Suprapubic skin (tissue), 4 donors: ENCODE measurements at regions not wholly inside any gene's neighbourhood (a gene's known extent, or its start where the extent isn't known, plus 50 kb on each side); places are given as distances from the start of the nearest gene placed in this dataset.

Experiments
- EP300 ChIP-seq: sonication (generic); formaldehyde crosslinking; IDR thresholded peaks from one replicate; pipeline ENCODE4 v1.6.1; 2017; ENCODE audit warnings: antibody characterized with exemption
- POLR2A ChIP-seq, 2 donors: fragments of 450-650 bp; IDR thresholded peaks; one replicate each; pipeline ENCODE4 v1.6.1; 2017; ENCODE audit warnings: antibody characterized with exemption in 2 of 2, mild to moderate bottlenecking in 2 of 2, moderate library complexity in 2 of 2
- POLR2AphosphoS5 ChIP-seq, 3 donors: sonication (generic); formaldehyde crosslinking; IDR thresholded peaks; one replicate each; pipeline ENCODE4 v1.6.1; 2017; ENCODE audit warnings: antibody characterized with exemption in 3 of 3
- TF ChIP-seq, protein P1 (sequence below), 2 donors: fragments of 200-600 bp in 1 of 2; fragments of 450-650 bp in 1 of 2; sonication (generic) in 1 of 2; IDR thresholded peaks; one replicate each; pipeline ENCODE4 v1.5.1; 2016 to 2019; ENCODE audit warnings: antibody characterized with exemption in 2 of 2, mild to moderate bottlenecking in 1 of 2, moderate library complexity in 1 of 2

DNA sequence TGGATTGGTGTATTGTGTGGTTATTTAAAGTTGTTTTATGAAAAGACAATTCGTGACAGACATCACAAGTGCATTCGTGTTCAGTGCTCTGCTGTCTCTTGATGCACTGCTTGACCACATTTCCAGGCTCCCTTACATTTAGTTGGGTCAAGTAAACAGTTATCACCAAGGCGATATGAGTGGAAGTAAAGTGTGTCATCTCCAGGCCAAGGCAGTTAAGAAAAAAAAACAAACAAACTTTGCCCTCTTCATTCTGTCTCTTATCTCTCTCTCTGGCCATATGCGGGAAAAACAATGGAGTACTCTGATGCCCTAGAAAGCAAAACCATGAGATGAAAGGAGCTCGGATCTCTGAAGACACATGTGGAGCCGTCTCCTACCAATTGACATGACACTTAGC, 131.1 kb downstream of the DSEL start:
- TF ChIP-seq EP300 (no peak), POLR2A (IDR thresholded peaks at IDR 0.05) (no peak), POLR2AphosphoS5 (IDR thresholded peaks at IDR 0.05) (no peak)
- TF ChIP-seq, protein P1, sequence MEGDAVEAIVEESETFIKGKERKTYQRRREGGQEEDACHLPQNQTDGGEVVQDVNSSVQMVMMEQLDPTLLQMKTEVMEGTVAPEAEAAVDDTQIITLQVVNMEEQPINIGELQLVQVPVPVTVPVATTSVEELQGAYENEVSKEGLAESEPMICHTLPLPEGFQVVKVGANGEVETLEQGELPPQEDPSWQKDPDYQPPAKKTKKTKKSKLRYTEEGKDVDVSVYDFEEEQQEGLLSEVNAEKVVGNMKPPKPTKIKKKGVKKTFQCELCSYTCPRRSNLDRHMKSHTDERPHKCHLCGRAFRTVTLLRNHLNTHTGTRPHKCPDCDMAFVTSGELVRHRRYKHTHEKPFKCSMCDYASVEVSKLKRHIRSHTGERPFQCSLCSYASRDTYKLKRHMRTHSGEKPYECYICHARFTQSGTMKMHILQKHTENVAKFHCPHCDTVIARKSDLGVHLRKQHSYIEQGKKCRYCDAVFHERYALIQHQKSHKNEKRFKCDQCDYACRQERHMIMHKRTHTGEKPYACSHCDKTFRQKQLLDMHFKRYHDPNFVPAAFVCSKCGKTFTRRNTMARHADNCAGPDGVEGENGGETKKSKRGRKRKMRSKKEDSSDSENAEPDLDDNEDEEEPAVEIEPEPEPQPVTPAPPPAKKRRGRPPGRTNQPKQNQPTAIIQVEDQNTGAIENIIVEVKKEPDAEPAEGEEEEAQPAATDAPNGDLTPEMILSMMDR (IDR thresholded peaks at IDR 0.05) = no peak
